RWPE1 (cell line): ENCODE measurements at regions not wholly inside any gene's neighbourhood (a gene's known extent, or its start where the extent isn't known, plus 50 kb on each side); places are given as distances from the start of the nearest gene placed in this dataset.
"Not testable (repeated sequence)": the region's sequence is repeated elsewhere in the genome, so short reads cannot be mapped to it uniquely, and the experiment has no call there.

ENCODE experiments used
- CTCF ChIA-PET: fragments of 350-600 bp; sonication (Branson Sonifier 250); formaldehyde crosslinking; extraction: SDS; loops from one replicate; lab custom pipeline; 2021; lab: Yijun Ruan, JAX
- POLR2A ChIA-PET: fragments of 400-600 bp; formaldehyde crosslinking; extraction: SDS; loops from one replicate; lab custom pipeline; 2020; ENCODE audit warnings: antibody characterized with exemption; ENCODE audit not compliant: low non-redundant PET; lab: Yijun Ruan, JAX
- DNase-seq: peaks from one replicate; pipeline ENCODE4 v3.0.0; 2012; ENCODE audit warnings: low spot score
- H3K27ac ChIP-seq: fragments of 450-650 bp; 2 replicates; pipeline ENCODE4 v1.5.1; 2017

GRCh38 chr9:63450836-63451235 lies 1834.2 kb downstream of the FOXD4L5 start:
- POLR2A ChIA-PET, H3K27ac ChIP-seq, CTCF ChIA-PET, DNase-seq: not testable (repeated sequence)

GRCh38 chr9:63425123-63425522 lies 1859.9 kb downstream of the FOXD4L5 start:
- H3K27ac ChIP-seq, CTCF ChIA-PET, POLR2A ChIA-PET, DNase-seq: not testable (repeated sequence)

GRCh38 chr9:63390897-63391296 lies 1894.1 kb downstream of the FOXD4L5 start:
- H3K27ac ChIP-seq, POLR2A ChIA-PET, CTCF ChIA-PET: not testable (repeated sequence)

GRCh38 chr9:63385479-63385878 lies 1899.5 kb downstream of the FOXD4L5 start:
- CTCF ChIA-PET, H3K27ac ChIP-seq, POLR2A ChIA-PET, DNase-seq: not testable (repeated sequence)

More at GRCh38 chr9:63390897-63391296, 1894.1 kb downstream of the FOXD4L5 start:
- not testable (repeated sequence) for DNase-seq

GRCh38 chr9:63379864-63380263 lies 1905.1 kb downstream of the FOXD4L5 start:
- POLR2A ChIA-PET, H3K27ac ChIP-seq, CTCF ChIA-PET, DNase-seq: not testable (repeated sequence)

- DNase-seq, CTCF ChIA-PET, POLR2A ChIA-PET, H3K27ac ChIP-seq: not testable (repeated sequence)
Measured at GRCh38 chr9:63354219-63354618, 1930.8 kb downstream of the FOXD4L5 start.

GRCh38 chr9:63347347-63347746 lies 1937.7 kb downstream of the FOXD4L5 start:
- POLR2A ChIA-PET, DNase-seq, CTCF ChIA-PET: not testable (repeated sequence)
- peak overlapping the region; percentile 54; the same call in 1 of the 2 replicates for H3K27ac ChIP-seq

- H3K27ac ChIP-seq, result peak overlapping the region; percentile 62
- CTCF ChIA-PET, DNase-seq, POLR2A ChIA-PET: not testable (repeated sequence)
Measured at GRCh38 chr9:63346310-63347048, 1938.5 kb downstream of the FOXD4L5 start.

GRCh38 chr9:63344408-63344807 lies 1940.6 kb downstream of the FOXD4L5 start:
- H3K27ac ChIP-seq, DNase-seq, CTCF ChIA-PET, POLR2A ChIA-PET: not testable (repeated sequence)

- H3K27ac ChIP-seq, CTCF ChIA-PET, POLR2A ChIA-PET: not testable (repeated sequence)
Measured at GRCh38 chr9:63342528-63342927, 1942.5 kb downstream of the FOXD4L5 start.

GRCh38 chr9:63337899-63338604 lies 1947.0 kb downstream of the FOXD4L5 start:
- H3K27ac ChIP-seq, POLR2A ChIA-PET, CTCF ChIA-PET, DNase-seq: not testable (repeated sequence)

More at GRCh38 chr9:63342528-63342927, 1942.5 kb downstream of the FOXD4L5 start:
- DNase-seq, result not testable (repeated sequence)

- POLR2A ChIA-PET, H3K27ac ChIP-seq, DNase-seq, CTCF ChIA-PET: not testable (repeated sequence)
Measured at GRCh38 chr9:63335286-63335685, 1949.7 kb downstream of the FOXD4L5 start.

- H3K27ac ChIP-seq, CTCF ChIA-PET, POLR2A ChIA-PET, DNase-seq: not testable (repeated sequence)
Measured at GRCh38 chr9:63334187-63334586, 1950.8 kb downstream of the FOXD4L5 start.

- H3K27ac ChIP-seq, DNase-seq, CTCF ChIA-PET, POLR2A ChIA-PET: not testable (repeated sequence)
Measured at GRCh38 chr9:63333083-63333482, 1951.9 kb downstream of the FOXD4L5 start.

GRCh38 chr9:63328313-63328712 lies 1956.7 kb downstream of the FOXD4L5 start:
- DNase-seq, CTCF ChIA-PET, POLR2A ChIA-PET, H3K27ac ChIP-seq: not testable (repeated sequence)

GRCh38 chr9:63327211-63327610 lies 1957.8 kb downstream of the FOXD4L5 start:
- POLR2A ChIA-PET, CTCF ChIA-PET, H3K27ac ChIP-seq, DNase-seq: not testable (repeated sequence)

GRCh38 chr9:63326665-63327064 lies 1958.3 kb downstream of the FOXD4L5 start:
- POLR2A ChIA-PET, DNase-seq, H3K27ac ChIP-seq, CTCF ChIA-PET: not testable (repeated sequence)
